HEK293T (cell line): ENCODE measurements at regions not wholly inside any gene's neighbourhood (a gene's known extent, or its start where the extent isn't known, plus 50 kb on each side); places are given as distances from the start of the nearest gene placed in this dataset.

Experiments
- ARNT ChIP-seq: fragments of 450-650 bp; IDR thresholded peaks from 2 replicates; pipeline ENCODE4 v1.6.1; 2017; ENCODE audit warnings: mild to moderate bottlenecking
- ELF4 ChIP-seq: fragments of 450-650 bp; IDR thresholded peaks from 2 replicates; pipeline ENCODE4 v1.6.1; 2017; ENCODE audit warnings: antibody characterized with exemption
- FOXA1 ChIP-seq: fragments of 450-650 bp; IDR thresholded peaks from 2 replicates; pipeline ENCODE4 v1.6.1; 2016; ENCODE audit warnings: mild to moderate bottlenecking
- FOXM1 ChIP-seq: fragments of 450-650 bp; IDR thresholded peaks from 2 replicates; pipeline ENCODE4 v1.6.1; 2017; ENCODE audit warnings: mild to moderate bottlenecking, borderline replicate concordance
- HDGF ChIP-seq: fragments of 450-650 bp; IDR thresholded peaks from 2 replicates; pipeline ENCODE4 v1.6.1; 2017; ENCODE audit warnings: antibody characterized with exemption, borderline replicate concordance
- L3MBTL2 ChIP-seq: fragments of 450-650 bp; conservative IDR thresholded peaks from 2 replicates; pipeline ENCODE4 v1.6.1; 2016; ENCODE audit warnings: mild to moderate bottlenecking
- LEF1 ChIP-seq: fragments of 450-650 bp; IDR thresholded peaks from 2 replicates; pipeline ENCODE4 v1.6.1; 2017; ENCODE audit warnings: mild to moderate bottlenecking, borderline replicate concordance
- NFRKB ChIP-seq: fragments of 450-650 bp; IDR thresholded peaks from 2 replicates; pipeline ENCODE4 v1.6.1; 2016; ENCODE audit warnings: mild to moderate bottlenecking, moderate library complexity
- SP1 ChIP-seq: fragments of 450-650 bp; IDR thresholded peaks from 2 replicates; pipeline ENCODE4 v1.6.1; 2017

GRCh38 chr18:7301094-7301493 lies 70.2 kb downstream of the LRRC30 start:
- TF ChIP-seq HDGF: no peak
- TF ChIP-seq FOXA1: no peak
- TF ChIP-seq SP1: no peak
- no peak for TF ChIP-seq FOXM1
- no peak for TF ChIP-seq NFRKB
- TF ChIP-seq ELF4: no peak
- TF ChIP-seq L3MBTL2: no peak
- TF ChIP-seq ARNT: no peak
- TF ChIP-seq LEF1: no peak
